IPS-18a (cell line): ENCODE measurements at regions not wholly inside any gene's neighbourhood (a gene's known extent, or its start where the extent isn't known, plus 50 kb on each side); places are given as distances from the start of the nearest gene placed in this dataset.

Experiments used
- H3K27ac ChIP-seq: one replicate; pipeline ENCODE4 v1.5.1; 2013; ENCODE audit warnings: low read length
- H3K27me3 ChIP-seq: one replicate; pipeline ENCODE4 v1.6.1; 2013; ENCODE audit warnings: mild to moderate bottlenecking, low read length; ENCODE audit not compliant: control insufficient read depth, insufficient read depth
- H3K36me3 ChIP-seq: one replicate; pipeline ENCODE4 v1.6.1; 2013; ENCODE audit warnings: low read depth, low read length; ENCODE audit not compliant: control insufficient read depth
- H3K4me1 ChIP-seq: one replicate; pipeline ENCODE4 v1.6.1; 2013; ENCODE audit warnings: low read depth, low read length; ENCODE audit not compliant: control insufficient read depth
- H3K4me3 ChIP-seq: one replicate; pipeline ENCODE4 v1.5.1; 2013; ENCODE audit warnings: low read length
- H3K9ac ChIP-seq: one replicate; pipeline ENCODE4 v1.6.1; 2013; ENCODE audit warnings: mild to moderate bottlenecking, low read length, moderate library complexity
- H3K9me3 ChIP-seq: one replicate; pipeline ENCODE4 v1.6.1; 2013; ENCODE audit warnings: low read depth, low read length; ENCODE audit not compliant: control insufficient read depth

DNA sequence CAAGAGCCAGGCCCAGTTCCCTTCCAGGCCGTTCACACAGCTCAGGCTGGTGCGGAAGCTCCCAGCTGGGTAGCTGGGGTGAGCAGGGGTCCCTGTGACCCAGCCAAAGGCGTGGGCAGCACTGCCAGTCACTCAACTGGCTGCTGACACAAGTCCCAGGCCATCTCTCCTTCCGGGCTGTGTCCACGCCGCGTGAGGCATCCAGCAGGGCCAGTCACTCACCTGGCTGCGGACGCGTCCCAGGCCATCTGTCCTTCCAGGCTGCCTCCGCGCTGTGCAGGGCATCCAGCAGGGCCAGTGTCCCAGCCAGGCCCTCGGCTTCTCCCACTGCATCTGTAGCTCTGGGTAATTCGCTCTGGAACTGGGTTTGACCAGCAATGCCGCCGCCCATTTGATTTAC is 184.2 kb downstream of the BRD1 start:
- no peaks in the 10 kb centered on the region for H3K27me3 ChIP-seq
- no peak overlapping the region for H3K4me3 ChIP-seq
- no peaks in the 10 kb centered on the region for H3K9me3 ChIP-seq
- H3K9ac ChIP-seq, result no peak overlapping the region
- H3K27ac ChIP-seq, result no peak overlapping the region
- H3K4me1 ChIP-seq, result no peaks in the 10 kb centered on the region
- H3K36me3 ChIP-seq, result no peaks in the 10 kb centered on the region

DNA sequence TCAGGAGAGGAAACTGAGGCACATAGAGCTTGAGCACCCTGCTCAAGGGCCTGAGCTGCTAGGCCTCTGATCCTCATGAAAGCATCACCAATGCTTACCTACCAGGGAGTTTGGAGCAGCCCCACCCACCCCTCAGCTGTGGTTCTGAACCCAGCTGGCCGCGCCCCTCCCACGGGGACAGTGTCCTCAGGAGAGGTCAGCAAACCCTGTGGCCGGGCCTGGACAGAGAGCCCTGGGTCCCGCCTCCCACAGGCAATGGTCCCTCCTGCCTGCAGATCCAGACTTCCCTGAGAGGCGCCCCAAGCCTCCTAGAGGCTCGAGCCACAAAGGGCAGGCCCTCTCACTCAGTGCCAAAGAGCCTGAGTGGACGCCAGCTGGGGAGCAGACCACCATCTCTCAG is 184.9 kb downstream of the BRD1 start:
- Histone ChIP-seq H3K27me3 (no peaks in the 10 kb centered on the region), H3K4me1 (no peaks in the 10 kb centered on the region), H3K36me3 (no peaks in the 10 kb centered on the region), H3K27ac (no peak overlapping the region), H3K9ac (no peak overlapping the region), H3K9me3 (no peaks in the 10 kb centered on the region), H3K4me3 (no peak overlapping the region)

DNA sequence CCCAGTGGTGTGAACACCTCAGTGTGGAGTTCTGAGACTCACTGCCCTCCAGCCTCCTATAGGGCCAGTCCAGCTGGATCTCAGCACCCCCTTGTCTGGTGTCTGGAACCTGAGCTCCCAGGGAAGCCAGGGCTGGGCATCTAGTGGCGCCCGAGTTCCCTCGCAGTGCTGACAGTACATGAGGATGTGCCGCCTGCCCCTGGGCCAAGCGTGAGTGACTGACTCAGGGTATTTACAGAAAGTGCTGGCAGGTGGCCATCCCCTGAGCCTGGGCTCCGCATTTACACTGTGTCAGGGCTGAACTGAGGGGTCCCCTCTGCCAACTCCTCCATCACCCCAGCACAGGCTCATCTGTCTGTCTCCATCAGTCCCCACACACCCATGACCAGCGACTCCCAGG is 185.3 kb downstream of the BRD1 start:
- Histone ChIP-seq H3K36me3 (no peaks in the 10 kb centered on the region), H3K9ac (no peak overlapping the region), H3K4me3 (no peak overlapping the region), H3K4me1 (no peaks in the 10 kb centered on the region), H3K9me3 (no peaks in the 10 kb centered on the region), H3K27ac (no peak overlapping the region), H3K27me3 (no peaks in the 10 kb centered on the region)

DNA sequence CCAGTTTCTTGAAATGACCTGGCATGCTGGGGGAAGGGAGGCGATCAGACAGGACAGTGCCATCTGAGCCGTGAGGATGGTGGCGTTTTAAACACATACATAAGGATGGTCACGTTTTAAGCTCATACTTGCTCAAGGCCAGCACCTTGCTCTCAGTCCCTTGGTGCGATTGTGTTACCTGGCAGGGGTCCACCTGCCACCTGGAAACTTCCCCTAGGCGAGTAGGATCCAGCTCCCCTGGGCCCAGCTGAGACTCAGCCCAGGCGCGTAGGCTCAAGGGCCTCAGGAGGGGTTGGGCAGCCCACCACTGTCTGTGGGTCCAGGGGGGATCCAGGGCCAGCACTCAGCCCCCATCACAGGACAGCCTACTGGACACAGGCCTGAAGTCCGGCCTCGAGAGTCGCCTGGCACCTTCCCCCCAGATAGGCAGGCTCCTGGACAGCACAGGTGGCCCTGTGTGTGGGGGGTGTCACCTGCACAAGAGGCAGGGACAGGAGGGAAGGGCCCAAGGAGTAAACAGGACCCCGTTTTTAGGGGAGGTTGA is 185.8 kb downstream of the BRD1 start:
- Histone ChIP-seq H3K4me3 (no peak overlapping the region), H3K27me3 (no peaks in the 10 kb centered on the region), H3K36me3 (no peaks in the 10 kb centered on the region), H3K27ac (no peak overlapping the region), H3K9ac (no peak overlapping the region), H3K4me1 (no peaks in the 10 kb centered on the region), H3K9me3 (no peaks in the 10 kb centered on the region)

DNA sequence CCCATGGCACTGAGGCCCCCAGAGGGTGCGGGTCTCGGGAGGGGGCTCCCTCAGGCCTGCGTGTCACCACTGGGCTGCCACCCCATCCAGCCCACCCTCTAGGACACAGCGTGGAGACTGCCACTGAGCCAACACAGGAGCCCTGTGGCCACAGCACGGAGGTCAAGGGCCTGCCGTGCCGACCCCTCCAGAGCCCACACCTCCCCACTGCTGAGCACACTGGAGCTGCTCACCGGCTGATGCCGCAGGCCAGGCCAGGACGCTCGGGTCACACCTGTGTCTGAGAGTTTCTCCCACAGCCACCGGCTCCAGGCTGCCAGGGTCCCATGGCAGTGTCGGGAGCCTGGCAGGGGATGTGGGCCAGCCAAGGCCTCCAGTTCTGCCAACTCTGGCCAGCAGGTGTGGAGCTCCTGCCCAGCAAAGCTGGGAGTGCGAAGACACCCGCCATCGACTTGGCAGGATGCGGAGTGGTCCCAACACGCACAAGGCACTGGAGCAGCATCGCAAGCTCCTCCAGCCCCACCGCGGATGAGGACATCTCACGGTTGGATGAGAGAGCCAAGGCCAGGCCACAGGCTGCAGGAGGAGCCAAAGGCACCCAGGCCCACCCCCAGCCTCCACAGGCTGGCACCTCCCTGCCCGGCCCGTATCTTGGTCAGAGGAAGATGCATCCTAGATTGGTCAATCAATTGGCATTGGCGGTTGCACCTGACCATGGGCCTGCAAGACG is 187.1 kb downstream of the BRD1 start:
- H3K27ac ChIP-seq, result no peak overlapping the region
- H3K4me1 ChIP-seq, result no peaks in the 10 kb centered on the region
- no peaks in the 10 kb centered on the region for H3K27me3 ChIP-seq
- H3K9ac ChIP-seq, result no peak overlapping the region
- no peaks in the 10 kb centered on the region for H3K36me3 ChIP-seq
- no peak overlapping the region for H3K4me3 ChIP-seq
- H3K9me3 ChIP-seq, result no peaks in the 10 kb centered on the region

DNA sequence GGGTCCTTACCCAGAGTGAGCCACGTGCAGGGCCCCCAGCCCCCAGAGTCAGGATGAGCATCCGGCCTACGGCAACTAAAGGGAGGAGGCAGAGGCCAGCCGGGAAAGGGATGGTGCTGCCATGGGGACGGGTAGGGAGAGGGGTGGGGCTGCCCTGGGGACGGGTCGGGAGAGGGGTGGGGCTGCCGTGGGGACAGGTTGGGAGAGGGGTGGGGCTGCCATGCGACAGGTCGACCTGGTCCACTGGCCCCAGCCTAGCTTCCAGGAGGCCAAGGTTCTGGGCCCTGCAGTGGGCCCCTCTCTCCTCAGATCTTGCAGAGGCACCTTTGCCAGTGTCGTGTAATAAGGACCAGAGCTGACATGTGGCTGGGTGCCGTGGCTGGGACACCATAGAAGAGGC is 187.7 kb downstream of the BRD1 start:
- Histone ChIP-seq H3K9ac (no peak overlapping the region), H3K4me3 (no peak overlapping the region), H3K27ac (no peak overlapping the region), H3K36me3 (no peaks in the 10 kb centered on the region), H3K27me3 (no peaks in the 10 kb centered on the region), H3K4me1 (no peaks in the 10 kb centered on the region), H3K9me3 (no peaks in the 10 kb centered on the region)

DNA sequence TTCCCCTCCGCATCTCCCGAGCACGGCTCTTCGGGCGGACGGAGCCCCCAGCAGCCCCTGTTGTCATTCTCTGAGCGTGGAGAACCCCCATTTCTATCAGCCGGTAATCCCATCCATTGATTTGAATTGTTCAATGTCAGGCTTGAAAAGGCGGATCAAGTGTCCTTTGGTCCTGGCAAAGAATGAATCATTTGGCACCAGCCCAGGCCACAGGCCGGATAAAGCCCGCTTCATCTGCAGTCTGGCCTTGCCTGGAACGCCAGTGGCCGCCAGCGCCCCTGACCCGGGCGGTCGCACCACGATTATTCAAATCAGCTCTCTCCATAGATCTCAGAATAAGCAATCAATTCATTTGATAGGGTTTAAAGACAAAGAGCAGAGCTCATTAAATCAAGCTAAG is 188.9 kb downstream of the BRD1 start:
- Histone ChIP-seq H3K36me3 (no peaks in the 10 kb centered on the region), H3K9me3 (no peaks in the 10 kb centered on the region), H3K27me3 (no peaks in the 10 kb centered on the region), H3K4me1 (no peaks in the 10 kb centered on the region), H3K9ac (no peak overlapping the region), H3K27ac (no peak overlapping the region), H3K4me3 (no peak overlapping the region)

DNA sequence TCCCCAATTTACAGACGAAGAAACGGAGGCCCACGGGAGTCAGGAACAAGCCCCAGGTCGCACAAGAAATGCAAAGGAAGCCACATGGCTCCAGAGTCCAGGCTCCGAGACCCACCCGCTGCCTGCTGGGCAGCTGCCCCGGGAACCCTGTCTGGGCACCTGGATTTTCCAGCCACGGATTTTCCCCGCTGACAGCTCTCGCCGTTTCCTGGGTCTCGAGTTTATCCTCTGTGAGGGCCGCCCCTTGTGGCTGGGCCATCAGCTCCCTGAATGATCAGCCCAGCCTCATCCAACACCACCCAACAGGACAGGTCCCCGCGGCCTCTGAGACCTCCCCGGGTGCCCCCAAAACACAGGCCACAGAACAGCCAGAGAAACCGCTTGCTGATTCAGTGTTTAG is 189.7 kb downstream of the BRD1 start:
- Histone ChIP-seq H3K4me3 (no peak overlapping the region), H3K27me3 (no peaks in the 10 kb centered on the region), H3K27ac (no peak overlapping the region), H3K9me3 (no peaks in the 10 kb centered on the region), H3K9ac (no peak overlapping the region), H3K36me3 (no peaks in the 10 kb centered on the region), H3K4me1 (peaks cover under 1% of the 10 kb centered on the region)

DNA sequence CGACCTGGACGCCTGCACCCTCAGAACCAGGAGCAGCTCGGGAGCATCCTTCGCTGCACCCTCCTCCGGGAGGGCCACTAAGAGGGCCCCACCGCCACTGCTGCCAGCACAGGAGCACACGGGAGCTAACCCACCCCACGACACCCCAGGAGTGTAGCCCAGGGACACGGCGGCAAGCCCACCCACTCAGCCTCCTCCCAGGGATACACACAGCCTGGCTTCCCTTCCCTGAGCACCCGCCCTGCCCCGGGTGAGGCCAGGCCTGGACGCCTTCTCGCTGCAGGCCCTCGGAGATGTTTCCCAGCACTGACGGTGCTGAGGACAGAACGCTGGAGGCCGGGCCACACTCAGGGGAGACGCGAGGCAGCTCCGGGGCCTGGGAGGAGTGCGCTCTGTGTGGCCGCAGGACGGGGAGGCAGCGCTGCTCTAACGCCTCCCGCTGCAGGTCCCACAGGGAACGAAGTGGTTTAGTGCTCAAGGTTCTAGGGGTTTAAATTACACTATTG is 190.4 kb downstream of the BRD1 start:
- Histone ChIP-seq H3K36me3 (no peaks in the 10 kb centered on the region), H3K27me3 (peaks cover under 1% of the 10 kb centered on the region), H3K27ac (no peak overlapping the region), H3K4me1 (peaks cover 5% of the 10 kb centered on the region), H3K9me3 (no peaks in the 10 kb centered on the region), H3K9ac (no peak overlapping the region), H3K4me3 (no peak overlapping the region)

DNA sequence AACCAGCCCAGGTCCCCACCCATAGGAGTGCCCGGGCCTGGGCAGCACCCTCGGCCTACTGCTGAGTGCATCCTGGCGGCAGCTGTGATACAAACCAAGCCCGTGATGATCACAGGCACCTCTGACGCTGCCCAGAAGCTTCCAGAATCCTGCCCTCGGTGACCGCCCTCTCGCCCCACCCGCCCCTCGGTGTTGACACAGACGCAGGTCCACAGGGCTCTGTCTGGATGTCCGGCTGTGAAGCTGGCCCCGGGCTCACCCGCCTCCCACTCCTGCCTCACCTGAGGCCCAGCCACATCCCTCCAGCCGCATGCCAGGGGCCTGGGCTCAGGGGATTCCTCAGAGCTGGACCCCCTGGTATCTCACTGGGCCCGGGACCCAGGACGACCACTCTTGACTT is 191.0 kb downstream of the BRD1 start:
- H3K9me3 ChIP-seq, result no peaks in the 10 kb centered on the region
- H3K27ac ChIP-seq, result no peak overlapping the region
- H3K27me3 ChIP-seq, result peaks cover 7% of the 10 kb centered on the region
- no peak overlapping the region for H3K4me3 ChIP-seq
- no peak overlapping the region for H3K9ac ChIP-seq
- peaks cover 5% of the 10 kb centered on the region for H3K4me1 ChIP-seq
- H3K36me3 ChIP-seq, result no peaks in the 10 kb centered on the region

DNA sequence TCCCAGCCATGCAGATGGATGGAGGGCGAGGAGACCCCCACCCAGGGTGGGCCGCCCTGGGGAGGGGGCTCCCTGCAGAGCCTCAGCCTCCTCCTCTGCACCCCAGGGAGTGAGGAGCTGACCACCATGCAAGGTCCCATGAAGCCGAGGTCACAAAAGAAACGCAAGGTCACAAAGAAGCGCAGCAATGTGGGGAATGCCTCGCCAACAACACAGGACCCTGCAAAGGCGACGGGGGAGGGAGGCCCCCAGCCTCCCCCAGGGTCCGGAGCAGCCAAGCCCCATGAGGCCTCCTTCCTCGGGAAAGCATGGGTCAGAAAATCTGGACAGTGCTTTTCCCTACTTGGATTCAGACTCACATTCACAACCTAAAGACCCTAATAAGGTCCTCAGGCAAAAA is 191.5 kb downstream of the BRD1 start:
- Histone ChIP-seq H3K4me3 (no peak overlapping the region), H3K36me3 (no peaks in the 10 kb centered on the region), H3K27ac (no peak overlapping the region), H3K4me1 (peaks cover 5% of the 10 kb centered on the region), H3K9me3 (no peaks in the 10 kb centered on the region), H3K9ac (no peak overlapping the region), H3K27me3 (peaks cover 8% of the 10 kb centered on the region)
